Spleen (tissue), 11 donors: ENCODE measurements at regions not wholly inside any gene's neighbourhood (a gene's known extent, or its start where the extent isn't known, plus 50 kb on each side); places are given as distances from the start of the nearest gene placed in this dataset.

ENCODE experiments used
- DNase-seq: peaks from one replicate; pipeline ENCODE4 v3.0.0-alpha.2; 2020
- H3K27ac ChIP-seq, 8 donors: fragments of 200-600 bp; sonication (generic) in 7 of 8; 1 replicate in 4 of 8; 2 replicates in 4 of 8; pipeline versions ENCODE4 v1.5.0 to v1.8.0; 2016 to 2021; ENCODE audit warnings: inconsistent platforms in 4 of 8, mild to moderate bottlenecking in 4 of 8, moderate library complexity in 1 of 8
- H3K27me3 ChIP-seq, 7 donors: fragments of 200-600 bp; sonication (generic) in 6 of 7; replicated peaks in 1 of 7; 1 replicate in 4 of 7; 2 replicates in 3 of 7; pipeline versions ENCODE4 v1.5.0 to v1.8.0; 2016 to 2021; ENCODE audit warnings: inconsistent platforms in 3 of 7, mild to moderate bottlenecking in 1 of 7
- H3K36me3 ChIP-seq, 6 donors: fragments of 200-600 bp; sonication (generic) in 5 of 6; 1 replicate in 4 of 6; 2 replicates in 2 of 6; pipeline versions ENCODE4 v1.5.0 to v1.8.0; 2016 to 2021; ENCODE audit warnings: inconsistent platforms in 2 of 6
- H3K4me1 ChIP-seq, 6 donors: fragments of 200-600 bp; sonication (generic) in 5 of 6; 1 replicate in 3 of 6; 2 replicates in 3 of 6; pipeline versions ENCODE4 v1.5.0 to v1.8.0; 2016 to 2021; ENCODE audit warnings: inconsistent platforms in 3 of 6
- H3K4me3 ChIP-seq, 8 donors: fragments of 200-600 bp; sonication (generic) in 7 of 8; 1 replicate in 4 of 8; 2 replicates in 4 of 8; pipeline versions ENCODE4 v1.5.0 to v1.8.0; 2016 to 2021; ENCODE audit warnings: inconsistent platforms in 4 of 8, mild to moderate bottlenecking in 4 of 8, moderate library complexity in 2 of 8
- H3K9me3 ChIP-seq, 8 donors: fragments of 200-600 bp; sonication (generic) in 7 of 8; 1 replicate in 4 of 8; 2 replicates in 4 of 8; pipeline versions ENCODE4 v1.5.0 to v1.8.0; 2016 to 2021; ENCODE audit warnings: inconsistent platforms in 4 of 8
- CTCF ChIP-seq, 11 experiments: fragments of 200-600 bp in 7 of 11; fragments of 450-650 bp in 4 of 11; sonication (generic) in 4 of 11; IDR thresholded peaks in 8 of 11; conservative IDR thresholded peaks in 3 of 11; 1 replicate in 7 of 11; 2 replicates in 4 of 11; pipeline versions ENCODE4 v1.4.0 to v1.8.0; 2016 to 2021; ENCODE audit warnings: antibody characterized with exemption in 11 of 11, inconsistent platforms in 4 of 11, mild to moderate bottlenecking in 1 of 11
- POLR2A ChIP-seq, 3 donors: fragments of 450-650 bp; IDR thresholded peaks; one replicate each; pipeline ENCODE4 v1.5.1; 2017; ENCODE audit warnings: antibody characterized with exemption in 3 of 3, mild to moderate bottlenecking in 1 of 3
- POLR2AphosphoS5 ChIP-seq, 3 donors: sonication (generic); formaldehyde crosslinking; IDR thresholded peaks; one replicate each; pipeline ENCODE4 v1.5.1; 2017; ENCODE audit warnings: antibody characterized with exemption in 3 of 3
- WGBS, 5 donors: extraction: QIAGEN DNeasy Blood & Tissue Kit in 3 of 5; methylation state at CpG; one replicate each; pipeline versions ENCODE4 v1.1.5 to v1.1.7; 2013 to 2018; 5-methylcytosine and 5-hydroxymethylcytosine counted together
- intact Hi-C: fragments of 100-400 bp; cut with DNase I; formaldehyde crosslinking; loops from one replicate; pipeline ENCODE4 v1.15.0; 2023; ENCODE audit warnings: low total_unique reads
- donor health status: healthy with polysubstance abuse.
- donor health status: DM: no; HTN: no; CAD: no; lungs with moderate emphysema.
- donor health status: DM: no; HTN: no; CAD: no.
- donor health status: Bipolar disorder and iron deficiency.
- donor health status: healthy.
- donor health status: DM: no; HTN: no; CAD: no.
- donor health status: DM: yes; HTN: yes; CAD: no.

- Histone ChIP-seq H3K27me3 (no peaks in the 10 kb centered on the region), H3K36me3 (no peaks in the 10 kb centered on the region), H3K27ac (no peak overlapping the region), H3K4me1 (no peaks in the 10 kb centered on the region), H3K9me3 (no peaks in the 10 kb centered on the region), H3K4me3 (no peak overlapping the region)
- no peak for TF ChIP-seq CTCF (IDR thresholded peaks at IDR 0.05 in 8 of 11, conservative IDR thresholded peaks at IDR 0.05 in 3 of 11)
- no peak for TF ChIP-seq POLR2AphosphoS5 (IDR thresholded peaks at IDR 0.05)
- no peak for TF ChIP-seq POLR2A (IDR thresholded peaks at IDR 0.05)
- no peak for DNase-seq
- WGBS, 5 donors, result 83 to 95% (median 86%) methylated on average over 4 of the region's 4 CpGs
- intact Hi-C loops, result no loop called here
These were observed 94.1 kb upstream of the FRY start for GRCh38 chr13:31937436-31937835.

- 92 to 99% (median 95%) methylated on average over 4 of the region's 4 CpGs for WGBS, 5 donors
- TF ChIP-seq CTCF (IDR thresholded peaks at IDR 0.05 in 8 of 11, conservative IDR thresholded peaks at IDR 0.05 in 3 of 11) (no peak), POLR2AphosphoS5 (IDR thresholded peaks at IDR 0.05) (no peak)
- H3K36me3 ChIP-seq, result no peaks in the 10 kb centered on the region
- no peak for DNase-seq
- peaks cover 0 to 9% (median 6%) of the 10 kb centered on the region in 6 donors for H3K4me1 ChIP-seq
- no peaks in the 10 kb centered on the region for H3K9me3 ChIP-seq
- H3K27ac ChIP-seq, result no peak overlapping the region
- no peak overlapping the region for H3K4me3 ChIP-seq
- no peaks in the 10 kb centered on the region for H3K27me3 ChIP-seq
- intact Hi-C loops, result no loop called here
These were observed 91.5 kb upstream of the FRY start for GRCh38 chr13:31940076-31940475.

- H3K4me1 ChIP-seq, result peaks cover 0 to 15% (median 9%) of the 10 kb centered on the region in 6 donors
- no peaks in the 10 kb centered on the region for H3K36me3 ChIP-seq
- 83 to 91% (median 91%) methylated on average over 3 of the region's 3 CpGs for WGBS, 5 donors
- H3K27me3 ChIP-seq, result no peaks in the 10 kb centered on the region
- intact Hi-C loops, result no loop called here
- no peak for TF ChIP-seq POLR2AphosphoS5 (IDR thresholded peaks at IDR 0.05)
- TF ChIP-seq POLR2A (IDR thresholded peaks at IDR 0.05), result no peak
- TF ChIP-seq CTCF (IDR thresholded peaks at IDR 0.05 in 8 of 11, conservative IDR thresholded peaks at IDR 0.05 in 3 of 11), result no peak
- H3K4me3 ChIP-seq, result no peak overlapping the region
- no peak for DNase-seq
- no peaks in the 10 kb centered on the region for H3K9me3 ChIP-seq
- H3K27ac ChIP-seq, result no peak overlapping the region
These were observed 88.0 kb upstream of the FRY start for GRCh38 chr13:31943591-31943990.

GRCh38 chr13:31944262-31945160 is 87.1 kb upstream of the FRY start:
- H3K27ac ChIP-seq, result peak overlapping the region in 2 of 8 donors; percentile 39 to 40
- 79 to 91% (median 86%) methylated on average over 3 of the region's 3 CpGs for WGBS, 5 donors

More at GRCh38 chr13:31944262-31945160, 87.1 kb upstream of the FRY start:
- TF ChIP-seq CTCF (IDR thresholded peaks at IDR 0.05 in 8 of 11, conservative IDR thresholded peaks at IDR 0.05 in 3 of 11), result no peak
- TF ChIP-seq POLR2AphosphoS5 (IDR thresholded peaks at IDR 0.05), result no peak
- no peak for TF ChIP-seq POLR2A (IDR thresholded peaks at IDR 0.05)
- Histone ChIP-seq H3K4me1 (peaks cover 0 to 15% (median 9%) of the 10 kb centered on the region in 6 donors), H3K36me3 (peaks cover 0 to 7% (median 0%) of the 10 kb centered on the region in 6 donors), H3K27me3 (no peaks in the 10 kb centered on the region), H3K9me3 (no peaks in the 10 kb centered on the region), H3K4me3 (no peak overlapping the region)
- DNase-seq, result no peak
- intact Hi-C loops, result no loop called here
